HG02884 (cell line): ENCODE measurements at regions not wholly inside any gene's neighbourhood (a gene's known extent, or its start where the extent isn't known, plus 50 kb on each side); places are given as distances from the start of the nearest gene placed in this dataset.
"Not testable (repeated sequence)": the region's sequence is repeated elsewhere in the genome, so short reads cannot be mapped to it uniquely, and the experiment has no call there.

Experiments
- ATAC-seq: cut with Tn5 transposase; IDR thresholded peaks from one replicate; pipeline ENCODE4 v1.9.1; 2021; ENCODE audit warnings: mild to moderate bottlenecking, moderate library complexity; ENCODE audit not compliant: unreplicated experiment

GRCh38 chr7:131867461-131867860, 311.0 kb upstream of the PODXL start:
- no peak for ATAC-seq

- no peak for ATAC-seq
These were observed 309.5 kb upstream of the PODXL start for GRCh38 chr7:131865911-131866310.

- ATAC-seq = no peak
These were observed 305.4 kb upstream of the PODXL start for GRCh38 chr7:131861620-131862346.

- peak; percentile 74 for ATAC-seq
These were observed 302.9 kb upstream of the PODXL start for GRCh38 chr7:131859147-131859821.

GRCh38 chr7:131858611-131859010, 302.2 kb upstream of the PODXL start:
- ATAC-seq = no peak

- no peak for ATAC-seq
These were observed 293.0 kb upstream of the PODXL start for GRCh38 chr7:131849472-131849871.

- ATAC-seq = no peak
These were observed 291.6 kb upstream of the PODXL start for GRCh38 chr7:131848033-131848432.

GRCh38 chr7:131845573-131846314, 289.3 kb upstream of the PODXL start:
- no peak for ATAC-seq

GRCh38 chr7:131844369-131844768, 287.9 kb upstream of the PODXL start:
- no peak for ATAC-seq

GRCh38 chr7:131843898-131844331, 287.5 kb upstream of the PODXL start:
- no peak for ATAC-seq

GRCh38 chr7:131839967-131840690, 283.7 kb upstream of the PODXL start:
- no peak for ATAC-seq

GRCh38 chr7:131836733-131837132, 280.3 kb upstream of the PODXL start:
- ATAC-seq = no peak

- ATAC-seq = no peak
These were observed 278.7 kb upstream of the PODXL start for GRCh38 chr7:131835141-131835540.

- ATAC-seq = no peak
These were observed 274.3 kb upstream of the PODXL start for GRCh38 chr7:131830681-131831080.

GRCh38 chr7:131829947-131830558, 273.6 kb upstream of the PODXL start:
- no peak for ATAC-seq

- no peak for ATAC-seq
These were observed 271.0 kb upstream of the PODXL start for GRCh38 chr7:131827421-131827820.

GRCh38 chr7:131826960-131827359, 270.5 kb upstream of the PODXL start:
- ATAC-seq = no peak

GRCh38 chr7:131823961-131824440, 267.6 kb upstream of the PODXL start:
- not testable (repeated sequence) for ATAC-seq

GRCh38 chr7:131819891-131820290, 263.5 kb upstream of the PODXL start:
- no peak for ATAC-seq

- no peak for ATAC-seq
These were observed 260.1 kb upstream of the PODXL start for GRCh38 chr7:131816391-131817007.
